Loucy (cell line): ENCODE measurements at regions not wholly inside any gene's neighbourhood (a gene's known extent, or its start where the extent isn't known, plus 50 kb on each side); places are given as distances from the start of the nearest gene placed in this dataset.

ENCODE experiments used
- EZH2phosphoT487 ChIP-seq: fragments of 200-600 bp; IDR thresholded peaks from 2 replicates; pipeline ENCODE4 v1.6.1; 2018; ENCODE audit warnings: antibody characterized with exemption, mild to moderate bottlenecking, moderate library complexity, borderline replicate concordance
- TF ChIP-seq, protein P1 (sequence below): fragments of 200-600 bp; sonication (generic); conservative IDR thresholded peaks from 2 replicates; pipeline ENCODE4 v1.5.1; 2014; ENCODE audit warnings: mild to moderate bottlenecking, antibody characterized with exemption, low read length

DNA sequence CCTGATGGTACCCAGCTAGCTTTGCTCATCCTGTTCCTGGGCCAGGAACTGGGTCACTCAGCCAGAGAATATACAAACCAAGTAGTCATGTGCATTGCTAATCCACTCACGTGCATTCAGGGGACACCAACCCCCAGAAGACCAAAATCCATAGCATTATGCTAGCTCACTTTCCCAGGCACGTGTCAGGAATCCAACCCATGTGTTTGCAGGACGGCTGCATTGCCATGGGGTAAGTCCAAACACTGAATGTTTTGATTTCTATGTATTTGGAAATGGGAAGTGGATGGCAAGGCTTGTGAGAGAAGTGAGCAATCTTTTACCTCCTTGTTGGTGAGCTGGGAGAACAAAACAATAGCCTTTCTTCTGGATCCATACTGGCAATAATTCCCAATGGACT, 87.1 kb upstream of the FOXN3 start:
- TF ChIP-seq, protein P1, sequence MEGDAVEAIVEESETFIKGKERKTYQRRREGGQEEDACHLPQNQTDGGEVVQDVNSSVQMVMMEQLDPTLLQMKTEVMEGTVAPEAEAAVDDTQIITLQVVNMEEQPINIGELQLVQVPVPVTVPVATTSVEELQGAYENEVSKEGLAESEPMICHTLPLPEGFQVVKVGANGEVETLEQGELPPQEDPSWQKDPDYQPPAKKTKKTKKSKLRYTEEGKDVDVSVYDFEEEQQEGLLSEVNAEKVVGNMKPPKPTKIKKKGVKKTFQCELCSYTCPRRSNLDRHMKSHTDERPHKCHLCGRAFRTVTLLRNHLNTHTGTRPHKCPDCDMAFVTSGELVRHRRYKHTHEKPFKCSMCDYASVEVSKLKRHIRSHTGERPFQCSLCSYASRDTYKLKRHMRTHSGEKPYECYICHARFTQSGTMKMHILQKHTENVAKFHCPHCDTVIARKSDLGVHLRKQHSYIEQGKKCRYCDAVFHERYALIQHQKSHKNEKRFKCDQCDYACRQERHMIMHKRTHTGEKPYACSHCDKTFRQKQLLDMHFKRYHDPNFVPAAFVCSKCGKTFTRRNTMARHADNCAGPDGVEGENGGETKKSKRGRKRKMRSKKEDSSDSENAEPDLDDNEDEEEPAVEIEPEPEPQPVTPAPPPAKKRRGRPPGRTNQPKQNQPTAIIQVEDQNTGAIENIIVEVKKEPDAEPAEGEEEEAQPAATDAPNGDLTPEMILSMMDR = no peak
- no peak for TF ChIP-seq EZH2phosphoT487
